ENCODE measurements at regions not wholly inside any gene's neighbourhood (a gene's known extent, or its start where the extent isn't known, plus 50 kb on each side); places are given as distances from the start of the nearest gene placed in this dataset.

DNA sequence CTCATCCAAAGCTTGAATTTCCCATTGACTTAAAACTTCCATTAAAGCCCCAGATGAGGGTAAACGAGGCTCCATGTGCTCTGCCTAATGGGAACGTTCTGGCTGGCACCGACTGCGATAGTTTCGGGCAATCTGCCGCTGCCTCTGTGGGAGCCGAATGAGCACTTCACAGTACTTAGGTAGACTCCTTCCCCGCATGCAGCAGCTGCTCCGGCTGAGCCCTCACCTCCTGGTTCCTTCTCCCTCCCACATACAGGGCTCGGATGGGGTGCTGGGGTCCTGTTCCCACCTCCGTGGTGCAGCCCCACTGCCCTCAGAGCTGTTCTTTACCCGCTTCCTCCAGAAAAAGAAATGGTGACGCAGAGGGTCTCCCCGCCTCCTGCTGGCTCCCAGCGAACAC, 476.5 kb upstream of the SALL3 start:
- no peak for DNase-seq (ENCODE audit: low spot score)
- H3K4me2 ChIP-seq (ENCODE audit: low read depth, low read length), result no peak overlapping the region
- no peak overlapping the region for H3K4me3 ChIP-seq (replicated peaks in 1 of 3; ENCODE audit: insufficient read depth in 1 of 3, low read depth in 2 of 3, low read length in 3 of 3)
- ChIA-PET POLR2A (no interaction called here), CTCF (ENCODE audit: low intra/inter-chr PET ratio, low total read pairs) (no interaction called here)
- no peaks in the 10 kb centered on the region for H3K79me2 ChIP-seq (ENCODE audit: insufficient read depth, low read length)
- H3K36me3 ChIP-seq (replicated peaks in 1 of 2; ENCODE audit: control insufficient read depth in 1 of 2, insufficient read depth in 2 of 2, low read length in 2 of 2), result no peaks in the 10 kb centered on the region
- peaks cover 0 to 23% of the 10 kb centered on the region in 2 experiments; a peak in 3 of 5 replicates for H3K27me3 ChIP-seq (ENCODE audit: control insufficient read depth in 1 of 2, insufficient read depth in 2 of 2, low read length in 2 of 2)
- H4K20me1 ChIP-seq (ENCODE audit: insufficient read depth, low read length), result no peaks in the 10 kb centered on the region
- BruUV-seq (replicated peaks), result no TSS peak
- WGBS (ENCODE audit: low lambda C conversion rate), result 90% methylated on average over 6 of the region's 15 CpGs
- no peak for ATAC-seq
- no peaks in the 10 kb centered on the region for H3K9me3 ChIP-seq (ENCODE audit: low read length)
- H3K27ac ChIP-seq (ENCODE audit: extremely low read length, insufficient read depth, low read length), result no peak overlapping the region
- no peak overlapping the region for H3K9ac ChIP-seq (ENCODE audit: insufficient read depth, low read depth, low read length)
- no peaks in the 10 kb centered on the region for H3K4me1 ChIP-seq (ENCODE audit: insufficient read depth, low read length)
- H2AFZ ChIP-seq (ENCODE audit: low read length), result no peak overlapping the region
- FAIRE-seq, result no peak
- in situ Hi-C loops (cut with HindIII; ENCODE audit: extremely low pct_ligation_motif_present, low pct_unique_long_range_greater_than_20kb), result no loop called here
- intact Hi-C loops (cut with micrococcal nuclease; ENCODE audit: unreplicated experiment), result no loop called here
- no peak for TF ChIP-seq TBP (CRISPR knock-in tag; IDR thresholded peaks at IDR 0.05)
- TF ChIP-seq ZNF333 (CRISPR knock-in tag; IDR thresholded peaks at IDR 0.05; ENCODE audit: borderline replicate concordance), result no peak
- TF ChIP-seq GMEB2 (CRISPR knock-in tag; IDR thresholded peaks at IDR 0.05; ENCODE audit: low read depth), result no peak
- no peak for TF ChIP-seq ZSCAN30 (CRISPR knock-in tag; IDR thresholded peaks at IDR 0.05)
- TF ChIP-seq, protein P1, sequence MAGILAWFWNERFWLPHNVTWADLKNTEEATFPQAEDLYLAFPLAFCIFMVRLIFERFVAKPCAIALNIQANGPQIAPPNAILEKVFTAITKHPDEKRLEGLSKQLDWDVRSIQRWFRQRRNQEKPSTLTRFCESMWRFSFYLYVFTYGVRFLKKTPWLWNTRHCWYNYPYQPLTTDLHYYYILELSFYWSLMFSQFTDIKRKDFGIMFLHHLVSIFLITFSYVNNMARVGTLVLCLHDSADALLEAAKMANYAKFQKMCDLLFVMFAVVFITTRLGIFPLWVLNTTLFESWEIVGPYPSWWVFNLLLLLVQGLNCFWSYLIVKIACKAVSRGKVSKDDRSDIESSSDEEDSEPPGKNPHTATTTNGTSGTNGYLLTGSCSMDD (CRISPR knock-in tag; IDR thresholded peaks at IDR 0.05), result no peak
- TF ChIP-seq ZNF678 (CRISPR knock-in tag; IDR thresholded peaks at IDR 0.05), result no peak
- TF ChIP-seq REST (IDR thresholded peaks at IDR 0.05; ENCODE audit: borderline replicate concordance in 1 of 2, low read depth in 1 of 2, low read length in 2 of 2), result no peak
- TF ChIP-seq, protein P2, sequence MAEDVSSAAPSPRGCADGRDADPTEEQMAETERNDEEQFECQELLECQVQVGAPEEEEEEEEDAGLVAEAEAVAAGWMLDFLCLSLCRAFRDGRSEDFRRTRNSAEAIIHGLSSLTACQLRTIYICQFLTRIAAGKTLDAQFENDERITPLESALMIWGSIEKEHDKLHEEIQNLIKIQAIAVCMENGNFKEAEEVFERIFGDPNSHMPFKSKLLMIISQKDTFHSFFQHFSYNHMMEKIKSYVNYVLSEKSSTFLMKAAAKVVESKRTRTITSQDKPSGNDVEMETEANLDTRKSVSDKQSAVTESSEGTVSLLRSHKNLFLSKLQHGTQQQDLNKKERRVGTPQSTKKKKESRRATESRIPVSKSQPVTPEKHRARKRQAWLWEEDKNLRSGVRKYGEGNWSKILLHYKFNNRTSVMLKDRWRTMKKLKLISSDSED (CRISPR knock-in tag; IDR thresholded peaks at IDR 0.05), result no peak
- no peak for TF ChIP-seq IKZF4 (CRISPR knock-in tag; IDR thresholded peaks at IDR 0.05; ENCODE audit: borderline replicate concordance, low read depth, not compliant biosample characterization)

Data from HepG2 (cell line).